H9 (cell line): ENCODE measurements at regions not wholly inside any gene's neighbourhood (a gene's known extent, or its start where the extent isn't known, plus 50 kb on each side); places are given as distances from the start of the nearest gene placed in this dataset.

Experiments
- DNase-seq: peaks from one replicate; pipeline ENCODE4 v3.0.0-alpha.2; 2017
- H2AFZ ChIP-seq: one replicate; pipeline ENCODE4 v1.6.1; 2013; ENCODE audit warnings: mild to moderate bottlenecking, low read length, control low read depth, moderate library complexity
- H2AK5ac ChIP-seq: 2 replicates; pipeline ENCODE4 v1.6.1; 2013; ENCODE audit warnings: low read length, control low read depth, mixed read lengths; ENCODE audit not compliant: insufficient read length
- H2BK120ac ChIP-seq: one replicate; pipeline ENCODE4 v1.6.1; 2013; ENCODE audit warnings: low read depth, mild to moderate bottlenecking, low read length, control low read depth, inconsistent platforms; ENCODE audit not compliant: poor library complexity, severe bottlenecking
- H2BK12ac ChIP-seq: 2 replicates; pipeline ENCODE4 v1.6.1; 2013; ENCODE audit warnings: low read length, control low read depth, mixed read lengths, low read depth; ENCODE audit not compliant: insufficient read length
- H2BK15ac ChIP-seq: 2 replicates; pipeline ENCODE4 v1.6.1; 2013; ENCODE audit warnings: low read depth, low read length, control low read depth
- H2BK20ac ChIP-seq: one replicate; pipeline ENCODE4 v1.6.1; 2013; ENCODE audit warnings: low read depth, mild to moderate bottlenecking, low read length, control low read depth, inconsistent platforms; ENCODE audit not compliant: poor library complexity, severe bottlenecking
- H2BK5ac ChIP-seq: 2 replicates; pipeline ENCODE4 v1.6.1; 2013; ENCODE audit warnings: low read length, control low read depth, mixed read lengths; ENCODE audit not compliant: insufficient read length
- H3K14ac ChIP-seq: 2 replicates; pipeline ENCODE4 v1.6.1; 2013; ENCODE audit warnings: low read length, control low read depth; ENCODE audit not compliant: insufficient read depth
- H3K18ac ChIP-seq: 2 replicates; pipeline ENCODE4 v1.6.1; 2013; ENCODE audit warnings: low read depth, mild to moderate bottlenecking, mixed read lengths, low read length, control low read depth; ENCODE audit not compliant: insufficient read length
- H3K23ac ChIP-seq: 2 replicates; pipeline ENCODE4 v1.6.1; 2013; ENCODE audit warnings: low read length, control low read depth, mixed read lengths, low read depth; ENCODE audit not compliant: insufficient read length
- H3K23me2 ChIP-seq: 2 replicates; pipeline ENCODE4 v1.6.1; 2013; ENCODE audit warnings: low read depth, mild to moderate bottlenecking, mixed read lengths, low read length, control low read depth; ENCODE audit not compliant: insufficient read length, poor library complexity, severe bottlenecking
- H3K27ac ChIP-seq: 2 replicates; pipeline ENCODE4 v1.5.1; 2013; ENCODE audit warnings: low read length, control low read depth, mixed read lengths, low read depth; ENCODE audit not compliant: insufficient read length
- H3K27me3 ChIP-seq: 2 replicates; pipeline ENCODE4 v1.6.1; 2013; ENCODE audit warnings: low read length, control low read depth, inconsistent platforms; ENCODE audit not compliant: insufficient read depth
- H3K4ac ChIP-seq: 2 replicates; pipeline ENCODE4 v1.6.1; 2013; ENCODE audit warnings: low read depth, mild to moderate bottlenecking, control low read depth, inconsistent platforms, low read length, moderate library complexity
- H3K4me1 ChIP-seq: 2 replicates; pipeline ENCODE4 v1.6.1; 2013; ENCODE audit warnings: low read length, control low read depth, inconsistent platforms; ENCODE audit not compliant: insufficient read depth
- H3K4me2 ChIP-seq: 2 replicates; pipeline ENCODE4 v1.6.1; 2013; ENCODE audit warnings: low read length, control low read depth, mixed read lengths; ENCODE audit not compliant: insufficient read length, insufficient read depth
- H3K56ac ChIP-seq: 2 replicates; pipeline ENCODE4 v1.6.1; 2013; ENCODE audit warnings: low read depth, mild to moderate bottlenecking, mixed read lengths, low read length, control low read depth; ENCODE audit not compliant: insufficient read length
- H3K79me1 ChIP-seq: 2 replicates; pipeline ENCODE4 v1.6.1; 2013; ENCODE audit warnings: low read depth, mild to moderate bottlenecking, moderate library complexity, low read length, control low read depth, inconsistent platforms; ENCODE audit not compliant: insufficient read depth, poor library complexity, severe bottlenecking
- H3K79me2 ChIP-seq: 2 replicates; pipeline ENCODE4 v1.6.1; 2013; ENCODE audit warnings: low read length, control low read depth, inconsistent platforms; ENCODE audit not compliant: insufficient read depth
- H3K9ac ChIP-seq: 2 replicates; pipeline ENCODE4 v1.6.1; 2013; ENCODE audit warnings: low read length, control low read depth, mixed read lengths; ENCODE audit not compliant: insufficient read length; ENCODE audit errors: extremely low read depth
- H3K9me3 ChIP-seq: one replicate; pipeline ENCODE4 v1.6.1; 2013; ENCODE audit warnings: low read depth, low read length, inconsistent platforms; ENCODE audit not compliant: control insufficient read depth
- H3T11ph ChIP-seq: one replicate; pipeline ENCODE4 v1.6.1; 2013; ENCODE audit warnings: mild to moderate bottlenecking, low read length, control low read depth, inconsistent platforms
- H4K20me1 ChIP-seq: one replicate; pipeline ENCODE4 v1.6.1; 2013; ENCODE audit not compliant: control insufficient read depth, insufficient read length, insufficient read depth
- H4K5ac ChIP-seq: 2 replicates; pipeline ENCODE4 v1.6.1; 2013; ENCODE audit warnings: low read depth, mild to moderate bottlenecking, mixed read lengths, low read length, control low read depth; ENCODE audit not compliant: insufficient read length
- H4K8ac ChIP-seq: replicated peaks from 2 replicates; pipeline ENCODE4 v1.6.1; 2013; ENCODE audit warnings: low read length, control low read depth, mixed read lengths, low read depth; ENCODE audit not compliant: insufficient read length
- H4K91ac ChIP-seq: 2 replicates; pipeline ENCODE4 v1.6.1; 2013; ENCODE audit warnings: low read depth, mild to moderate bottlenecking, moderate library complexity, mixed read lengths, low read length, control low read depth; ENCODE audit not compliant: insufficient read length
- H3K27ac Mint-ChIP-seq, 3 experiments: 2 replicates in 2 of 3; 3 replicates in 1 of 3; pipeline ENCODE4 v1.8.0; 2020 to 2021; ENCODE audit warnings: mixed read lengths in 3 of 3, mild to moderate bottlenecking in 1 of 3, moderate library complexity in 1 of 3
- H3K27me3 Mint-ChIP-seq: 2 replicates; pipeline ENCODE4 v1.8.0; 2021; ENCODE audit warnings: low read depth, mild to moderate bottlenecking, moderate library complexity, mixed read lengths
- H3K36me3 Mint-ChIP-seq, 3 experiments: 2 replicates in 2 of 3; 3 replicates in 1 of 3; pipeline ENCODE4 v1.8.0; 2020 to 2021; ENCODE audit warnings: low read depth in 3 of 3, mixed read lengths in 3 of 3; ENCODE audit not compliant: insufficient read depth in 1 of 3
- H3K4me1 Mint-ChIP-seq, 2 experiments: 2 replicates each; pipeline ENCODE4 v1.8.0; 2020; ENCODE audit warnings: mixed read lengths in 2 of 2
- H3K4me3 Mint-ChIP-seq, 2 experiments: 2 replicates in 1 of 2; 3 replicates in 1 of 2; pipeline ENCODE4 v1.8.0; 2020 to 2021; ENCODE audit warnings: mild to moderate bottlenecking in 2 of 2, mixed read lengths in 2 of 2, moderate library complexity in 1 of 2
- H3K9me3 Mint-ChIP-seq, 2 experiments: 2 replicates in 1 of 2; 3 replicates in 1 of 2; pipeline ENCODE4 v1.8.0; 2020; ENCODE audit warnings: mild to moderate bottlenecking in 2 of 2, mixed read lengths in 2 of 2, moderate library complexity in 1 of 2
- CTCF ChIP-seq: fragments of 200-600 bp; sonication (generic); conservative IDR thresholded peaks from 3 replicates; pipeline ENCODE4 v1.8.0; 2021; ENCODE audit warnings: antibody characterized with exemption, mild to moderate bottlenecking
- WGBS: extraction: QIAGEN DNeasy Blood & Tissue Kit; methylation state at CpG from one replicate; pipeline ENCODE4 v1.1.7; 2013; ENCODE audit warnings: missing lambda C conversion rate, low lambda C conversion rate, mixed read lengths; ENCODE audit not compliant: insufficient read length; ENCODE audit errors: extremely low coverage; 5-methylcytosine and 5-hydroxymethylcytosine counted together

DNA sequence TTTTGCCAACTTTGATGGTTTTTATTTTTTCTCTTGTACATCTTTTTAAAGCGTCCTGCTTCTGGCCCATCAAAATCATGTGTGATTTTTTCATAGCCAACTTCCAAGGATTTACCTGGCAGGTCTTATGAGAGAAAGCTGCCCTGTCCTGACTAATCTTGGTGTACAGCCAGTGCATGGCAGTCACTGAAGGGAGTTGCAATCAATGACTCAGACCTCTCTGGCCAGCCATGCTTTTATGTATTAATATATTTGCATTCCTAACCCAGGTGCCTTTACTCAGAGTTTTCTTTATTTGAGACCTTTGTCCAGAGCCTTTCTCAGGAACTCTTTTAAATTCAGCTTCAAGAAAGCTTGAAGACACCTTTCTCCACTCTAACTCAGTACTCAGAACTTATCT is 691.5 kb upstream of the HTR2C start:
- Mint-ChIP-seq H3K27me3 (no peaks in the 10 kb centered on the region), H3K4me3 (no peak overlapping the region), H3K27ac (0 out of 7 replicates have a peak overlapping the region, but pooled peaks of 1 of the 3 experiments have one; percentile 16), H3K9me3 (peaks cover 0 to 2% of the 10 kb centered on the region in 2 experiments; a peak in 1 of 5 replicates), H3K36me3 (peaks cover 7 to 25% (median 21%) of the 10 kb centered on the region in 3 experiments; a peak in 6 of 7 replicates), H3K4me1 (peaks cover 2 to 4% of the 10 kb centered on the region in 2 experiments; a peak in 2 of 4 replicates)
- no peaks in the 10 kb centered on the region for H3K79me1 ChIP-seq
- no peak overlapping the region for H4K5ac ChIP-seq
- WGBS, result no CpG with 5 or more reads among the region's 1 CpG
- H3K23ac ChIP-seq, result no peak overlapping the region
- no peak overlapping the region for H3K18ac ChIP-seq
- H2BK5ac ChIP-seq, result no peak overlapping the region
- TF ChIP-seq CTCF, result no peak
- no peak overlapping the region for H2BK20ac ChIP-seq
- H4K20me1 ChIP-seq, result no peaks in the 10 kb centered on the region
- no peak overlapping the region for H3K14ac ChIP-seq
- H3K9me3 ChIP-seq, result no peaks in the 10 kb centered on the region
- H3K4ac ChIP-seq, result no peak overlapping the region
- H3K27me3 ChIP-seq, result no peaks in the 10 kb centered on the region
- H2BK12ac ChIP-seq, result no peak overlapping the region
- H3K79me2 ChIP-seq, result no peaks in the 10 kb centered on the region
- no peak overlapping the region for H2AFZ ChIP-seq
- H3K23me2 ChIP-seq, result no peaks in the 10 kb centered on the region
- no peak overlapping the region for H3K9ac ChIP-seq
- H2BK15ac ChIP-seq, result no peak overlapping the region
- DNase-seq, result no peak
- H3K27ac ChIP-seq, result no peak overlapping the region
- H3T11ph ChIP-seq, result no peak overlapping the region
- H3K56ac ChIP-seq, result no peak overlapping the region
- no peak overlapping the region for H3K4me2 ChIP-seq
- H4K8ac ChIP-seq, result no peak overlapping the region
- H2BK120ac ChIP-seq, result no peak overlapping the region
- no peak overlapping the region for H2AK5ac ChIP-seq
- no peak overlapping the region for H4K91ac ChIP-seq
- H3K4me1 ChIP-seq, result no peaks in the 10 kb centered on the region
